ENCODE measurements at regions not wholly inside any gene's neighbourhood (a gene's known extent, or its start where the extent isn't known, plus 50 kb on each side); places are given as distances from the start of the nearest gene placed in this dataset.

DNA sequence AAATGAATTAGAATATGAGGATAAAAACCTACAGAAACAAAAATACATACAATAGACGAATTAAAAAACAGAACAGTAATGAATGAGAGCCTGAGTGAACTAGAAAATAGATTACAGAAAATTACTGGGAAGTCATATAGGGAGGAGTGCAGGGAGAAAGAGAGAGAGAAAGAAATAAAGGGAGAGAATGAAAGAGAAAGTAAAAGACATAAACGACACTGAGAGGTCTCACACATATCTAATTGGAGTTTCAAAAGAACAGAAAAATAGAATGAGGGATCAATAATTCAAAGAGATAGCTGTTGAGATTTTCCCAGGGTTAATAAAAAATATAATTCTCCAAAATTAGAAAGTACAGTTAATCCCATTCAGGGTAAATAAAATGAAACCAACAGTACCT is 156.4 kb upstream of the FTMT start:
- 0 out of 2 replicates have a peak, but pooled peaks cover 3% of the 10 kb centered on the region for H3K4me1 ChIP-seq (ENCODE audit: control insufficient read depth, insufficient read depth, low read length)
- no peaks in the 10 kb centered on the region for H3K36me3 ChIP-seq (ENCODE audit: control insufficient read depth in 2 of 2, insufficient read depth in 1 of 2, low read length in 2 of 2)
- H3K9me3 ChIP-seq (ENCODE audit: control insufficient read depth, insufficient read depth, low read depth, low read length) = no peaks in the 10 kb centered on the region
- ChIA-PET POLR2A (no interaction called here), CTCF (no interaction called here)
- H3K4me3 ChIP-seq (ENCODE audit: low read depth, low read length) = no peak overlapping the region
- H3K27ac ChIP-seq (ENCODE audit: extremely low read depth, low read depth, low read length) = no peak overlapping the region
- TF ChIP-seq, protein P1, sequence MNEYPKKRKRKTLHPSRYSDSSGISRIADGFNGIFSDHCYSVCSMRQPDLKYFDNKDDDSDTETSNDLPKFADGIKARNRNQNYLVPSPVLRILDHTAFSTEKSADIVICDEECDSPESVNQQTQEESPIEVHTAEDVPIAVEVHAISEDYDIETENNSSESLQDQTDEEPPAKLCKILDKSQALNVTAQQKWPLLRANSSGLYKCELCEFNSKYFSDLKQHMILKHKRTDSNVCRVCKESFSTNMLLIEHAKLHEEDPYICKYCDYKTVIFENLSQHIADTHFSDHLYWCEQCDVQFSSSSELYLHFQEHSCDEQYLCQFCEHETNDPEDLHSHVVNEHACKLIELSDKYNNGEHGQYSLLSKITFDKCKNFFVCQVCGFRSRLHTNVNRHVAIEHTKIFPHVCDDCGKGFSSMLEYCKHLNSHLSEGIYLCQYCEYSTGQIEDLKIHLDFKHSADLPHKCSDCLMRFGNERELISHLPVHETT (tag by site-specific recombination; IDR thresholded peaks at IDR 0.05) = no peak
- 0 out of 2 replicates have a peak, but pooled peaks have one; percentile 10 for TF ChIP-seq PRDM1 (tag by site-specific recombination; IDR thresholded peaks at IDR 0.05)

DNA sequence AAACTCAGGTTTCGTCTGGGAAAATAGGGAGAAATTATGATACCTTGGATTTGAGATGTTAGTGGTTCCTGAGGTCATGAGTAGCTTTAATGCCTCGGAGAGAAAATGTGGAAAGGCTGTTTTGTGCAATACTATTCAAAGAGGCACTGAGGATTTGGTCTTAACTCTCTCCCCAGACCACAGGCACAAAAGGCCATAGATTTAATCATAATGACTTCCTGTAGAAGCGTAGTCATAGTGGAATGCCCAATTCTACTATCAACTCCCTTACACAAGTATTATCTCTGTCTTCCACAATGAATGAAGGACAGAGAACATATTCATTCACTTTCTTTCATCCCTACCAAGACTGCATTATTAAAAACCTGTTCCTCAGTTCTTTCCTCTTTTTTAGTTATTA is 153.0 kb upstream of the FTMT start:
- TF ChIP-seq ZNF521 (tag by site-specific recombination; IDR thresholded peaks at IDR 0.05) (no peak), ZFP37 (tag by site-specific recombination; IDR thresholded peaks at IDR 0.05) (no peak), ZNF529 (tag by site-specific recombination; IDR thresholded peaks at IDR 0.05; ENCODE audit: insufficient replicate concordance) (no peak), ZNF211 (tag by site-specific recombination; IDR thresholded peaks at IDR 0.05; ENCODE audit: low read depth) (no peak), ZNF555 (tag by site-specific recombination; conservative IDR thresholded peaks at IDR 0.05) (no peak), FEZF1 (tag by site-specific recombination; IDR thresholded peaks at IDR 0.05) (no peak), ZNF433 (tag by site-specific recombination; IDR thresholded peaks at IDR 0.05; ENCODE audit: low read depth) (no peak), ZNF701 (tag by site-specific recombination; IDR thresholded peaks at IDR 0.05) (no peak), ZNF416 (tag by site-specific recombination; IDR thresholded peaks at IDR 0.05) (no peak), EGR2 (tag by site-specific recombination; IDR thresholded peaks at IDR 0.05; ENCODE audit: low read depth) (no peak), ZNF2 (tag by site-specific recombination; IDR thresholded peaks at IDR 0.05) (no peak), ZNF292 (tag by site-specific recombination; IDR thresholded peaks at IDR 0.05; ENCODE audit: borderline replicate concordance, low read depth) (no peak), ZNF239 (tag by site-specific recombination; IDR thresholded peaks at IDR 0.05) (no peak), ZNF768 (tag by site-specific recombination; IDR thresholded peaks at IDR 0.05) (no peak)
- TF ChIP-seq, protein P2, sequence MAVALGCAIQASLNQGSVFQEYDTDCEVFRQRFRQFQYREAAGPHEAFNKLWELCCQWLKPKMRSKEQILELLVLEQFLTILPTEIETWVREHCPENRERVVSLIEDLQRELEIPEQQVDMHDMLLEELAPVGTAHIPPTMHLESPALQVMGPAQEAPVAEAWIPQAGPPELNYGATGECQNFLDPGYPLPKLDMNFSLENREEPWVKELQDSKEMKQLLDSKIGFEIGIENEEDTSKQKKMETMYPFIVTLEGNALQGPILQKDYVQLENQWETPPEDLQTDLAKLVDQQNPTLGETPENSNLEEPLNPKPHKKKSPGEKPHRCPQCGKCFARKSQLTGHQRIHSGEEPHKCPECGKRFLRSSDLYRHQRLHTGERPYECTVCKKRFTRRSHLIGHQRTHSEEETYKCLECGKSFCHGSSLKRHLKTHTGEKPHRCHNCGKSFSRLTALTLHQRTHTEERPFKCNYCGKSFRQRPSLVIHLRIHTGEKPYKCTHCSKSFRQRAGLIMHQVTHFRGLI (tag by site-specific recombination; IDR thresholded peaks at IDR 0.05) = no peak
- TF ChIP-seq, protein P3, sequence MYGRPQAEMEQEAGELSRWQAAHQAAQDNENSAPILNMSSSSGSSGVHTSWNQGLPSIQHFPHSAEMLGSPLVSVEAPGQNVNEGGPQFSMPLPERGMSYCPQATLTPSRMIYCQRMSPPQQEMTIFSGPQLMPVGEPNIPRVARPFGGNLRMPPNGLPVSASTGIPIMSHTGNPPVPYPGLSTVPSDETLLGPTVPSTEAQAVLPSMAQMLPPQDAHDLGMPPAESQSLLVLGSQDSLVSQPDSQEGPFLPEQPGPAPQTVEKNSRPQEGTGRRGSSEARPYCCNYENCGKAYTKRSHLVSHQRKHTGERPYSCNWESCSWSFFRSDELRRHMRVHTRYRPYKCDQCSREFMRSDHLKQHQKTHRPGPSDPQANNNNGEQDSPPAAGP (tag by site-specific recombination; IDR thresholded peaks at IDR 0.05) = no peak
- TF ChIP-seq, protein P4, sequence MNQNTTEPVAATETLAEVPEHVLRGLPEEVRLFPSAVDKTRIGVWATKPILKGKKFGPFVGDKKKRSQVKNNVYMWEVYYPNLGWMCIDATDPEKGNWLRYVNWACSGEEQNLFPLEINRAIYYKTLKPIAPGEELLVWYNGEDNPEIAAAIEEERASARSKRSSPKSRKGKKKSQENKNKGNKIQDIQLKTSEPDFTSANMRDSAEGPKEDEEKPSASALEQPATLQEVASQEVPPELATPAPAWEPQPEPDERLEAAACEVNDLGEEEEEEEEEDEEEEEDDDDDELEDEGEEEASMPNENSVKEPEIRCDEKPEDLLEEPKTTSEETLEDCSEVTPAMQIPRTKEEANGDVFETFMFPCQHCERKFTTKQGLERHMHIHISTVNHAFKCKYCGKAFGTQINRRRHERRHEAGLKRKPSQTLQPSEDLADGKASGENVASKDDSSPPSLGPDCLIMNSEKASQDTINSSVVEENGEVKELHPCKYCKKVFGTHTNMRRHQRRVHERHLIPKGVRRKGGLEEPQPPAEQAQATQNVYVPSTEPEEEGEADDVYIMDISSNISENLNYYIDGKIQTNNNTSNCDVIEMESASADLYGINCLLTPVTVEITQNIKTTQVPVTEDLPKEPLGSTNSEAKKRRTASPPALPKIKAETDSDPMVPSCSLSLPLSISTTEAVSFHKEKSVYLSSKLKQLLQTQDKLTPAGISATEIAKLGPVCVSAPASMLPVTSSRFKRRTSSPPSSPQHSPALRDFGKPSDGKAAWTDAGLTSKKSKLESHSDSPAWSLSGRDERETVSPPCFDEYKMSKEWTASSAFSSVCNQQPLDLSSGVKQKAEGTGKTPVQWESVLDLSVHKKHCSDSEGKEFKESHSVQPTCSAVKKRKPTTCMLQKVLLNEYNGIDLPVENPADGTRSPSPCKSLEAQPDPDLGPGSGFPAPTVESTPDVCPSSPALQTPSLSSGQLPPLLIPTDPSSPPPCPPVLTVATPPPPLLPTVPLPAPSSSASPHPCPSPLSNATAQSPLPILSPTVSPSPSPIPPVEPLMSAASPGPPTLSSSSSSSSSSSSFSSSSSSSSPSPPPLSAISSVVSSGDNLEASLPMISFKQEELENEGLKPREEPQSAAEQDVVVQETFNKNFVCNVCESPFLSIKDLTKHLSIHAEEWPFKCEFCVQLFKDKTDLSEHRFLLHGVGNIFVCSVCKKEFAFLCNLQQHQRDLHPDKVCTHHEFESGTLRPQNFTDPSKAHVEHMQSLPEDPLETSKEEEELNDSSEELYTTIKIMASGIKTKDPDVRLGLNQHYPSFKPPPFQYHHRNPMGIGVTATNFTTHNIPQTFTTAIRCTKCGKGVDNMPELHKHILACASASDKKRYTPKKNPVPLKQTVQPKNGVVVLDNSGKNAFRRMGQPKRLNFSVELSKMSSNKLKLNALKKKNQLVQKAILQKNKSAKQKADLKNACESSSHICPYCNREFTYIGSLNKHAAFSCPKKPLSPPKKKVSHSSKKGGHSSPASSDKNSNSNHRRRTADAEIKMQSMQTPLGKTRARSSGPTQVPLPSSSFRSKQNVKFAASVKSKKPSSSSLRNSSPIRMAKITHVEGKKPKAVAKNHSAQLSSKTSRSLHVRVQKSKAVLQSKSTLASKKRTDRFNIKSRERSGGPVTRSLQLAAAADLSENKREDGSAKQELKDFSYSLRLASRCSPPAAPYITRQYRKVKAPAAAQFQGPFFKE (tag by site-specific recombination; IDR thresholded peaks at IDR 0.05; ENCODE audit: borderline replicate concordance) = no peak
- ChIA-PET CTCF (interaction anchor here (0.6 kb wide), 1 partner anchor 18 kb away, joined by 3 read pairs; no protein-coding TSS in a partner anchor), POLR2A (no interaction called here)
- Histone ChIP-seq H3K9me3 (ENCODE audit: control insufficient read depth, insufficient read depth, low read depth, low read length) (no peaks in the 10 kb centered on the region), H3K4me3 (ENCODE audit: low read depth, low read length) (no peak overlapping the region), H3K4me1 (ENCODE audit: control insufficient read depth, insufficient read depth, low read length) (no peaks in the 10 kb centered on the region), H3K27ac (ENCODE audit: extremely low read depth, low read depth, low read length) (no peak overlapping the region), H3K36me3 (ENCODE audit: control insufficient read depth in 2 of 2, insufficient read depth in 1 of 2, low read length in 2 of 2) (no peaks in the 10 kb centered on the region)
